Stimulated activated naive CD8-positive, alpha-beta T cell treated with anti-CD3 and anti-CD28 coated beads, Interleukin-15, amount 100 ng/mL, for 72 hours (primary cell): ENCODE measurements at regions not wholly inside any gene's neighbourhood (a gene's known extent, or its start where the extent isn't known, plus 50 kb on each side); places are given as distances from the start of the nearest gene placed in this dataset.

Source experiments
- ATAC-seq: fragments of 150-1000 bp; cut with Tn5 transposase; 2 replicates; pipeline ENCODE4 v1.10.0; 2021; ENCODE audit warnings: mild to moderate bottlenecking, moderate library complexity
- DNase-seq, 2 donors: peaks; one replicate each; pipeline ENCODE4 v3.0.0; 2021 to 2022
- H3K27ac Mint-ChIP-seq, 2 donors: one replicate each; pipeline ENCODE4 v1.8.0; 2022; ENCODE audit warnings: mild to moderate bottlenecking in 2 of 2, mixed read lengths in 2 of 2, moderate library complexity in 2 of 2
- H3K27me3 Mint-ChIP-seq: one replicate; pipeline ENCODE4 v1.8.0; 2022; ENCODE audit warnings: mixed read lengths
- H3K4me1 Mint-ChIP-seq: one replicate; pipeline ENCODE4 v1.8.0; 2022; ENCODE audit warnings: mild to moderate bottlenecking, mixed read lengths
- H3K4me3 Mint-ChIP-seq, 2 donors: one replicate each; pipeline ENCODE4 v1.8.0; 2022; ENCODE audit warnings: mild to moderate bottlenecking in 2 of 2, mixed read lengths in 2 of 2, moderate library complexity in 1 of 2
- H3K9me3 Mint-ChIP-seq, 2 donors: one replicate each; pipeline ENCODE4 v1.8.0; 2022; ENCODE audit warnings: mixed read lengths in 2 of 2

- Mint-ChIP-seq H3K27ac (no peak overlapping the region), H3K4me3 (no peak overlapping the region), H3K4me1 (peaks cover 16% of the 10 kb centered on the region), H3K9me3 (no peaks in the 10 kb centered on the region), H3K27me3 (no peaks in the 10 kb centered on the region)
- ATAC-seq (no peak), DNase-seq (no peak)
These were observed 86.1 kb upstream of the SPATA12 start for GRCh38 chr3:56974247-56974930.

GRCh38 chr3:56971816-56972215, 88.6 kb upstream of the SPATA12 start:
- peaks cover 13% of the 10 kb centered on the region for H3K4me1 Mint-ChIP-seq

DNA sequence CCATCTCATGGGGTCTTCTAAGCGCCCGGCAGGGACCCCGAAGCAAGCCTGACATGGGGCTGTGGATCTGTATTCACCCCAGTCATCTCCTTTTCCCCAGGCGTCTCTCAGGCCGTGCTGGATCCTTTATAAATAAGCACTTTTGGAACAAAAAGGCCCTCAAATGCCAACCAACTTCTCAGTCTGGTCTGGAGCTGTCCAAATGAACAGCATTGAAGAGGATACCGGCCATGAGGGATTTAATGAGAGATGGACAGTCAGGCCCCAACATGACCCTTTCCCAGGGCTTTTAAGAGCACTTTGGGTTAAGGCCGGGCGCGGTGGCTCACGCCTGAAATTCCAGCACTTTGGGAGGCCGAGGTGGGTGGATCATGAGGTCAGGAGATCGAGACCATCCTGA, 89.2 kb upstream of the SPATA12 start:
- H3K9me3 Mint-ChIP-seq = no peaks in the 10 kb centered on the region
- no peak overlapping the region for H3K27ac Mint-ChIP-seq
- no peak for DNase-seq
- peaks cover 13% of the 10 kb centered on the region for H3K4me1 Mint-ChIP-seq
- no peaks in the 10 kb centered on the region for H3K27me3 Mint-ChIP-seq
- no peak for ATAC-seq
- no peak overlapping the region for H3K4me3 Mint-ChIP-seq

More at GRCh38 chr3:56971816-56972215, 88.6 kb upstream of the SPATA12 start:
- DNase-seq = no peak
- Mint-ChIP-seq H3K4me3 (no peak overlapping the region), H3K9me3 (no peaks in the 10 kb centered on the region), H3K27me3 (no peaks in the 10 kb centered on the region), H3K27ac (no peak overlapping the region)
- ATAC-seq = no peak

GRCh38 chr3:56970461-56970879, 90.0 kb upstream of the SPATA12 start:
- no peak for ATAC-seq
- Mint-ChIP-seq H3K4me3 (no peak overlapping the region), H3K9me3 (peaks cover 0 to under 1% of the 10 kb centered on the region in 2 donors), H3K27ac (no peak overlapping the region), H3K4me1 (peaks cover 13% of the 10 kb centered on the region), H3K27me3 (no peaks in the 10 kb centered on the region)
- DNase-seq = no peak

- no peak overlapping the region for H3K27ac Mint-ChIP-seq
- H3K9me3 Mint-ChIP-seq = peaks cover 2 to 4% of the 10 kb centered on the region in 2 donors
- no peak overlapping the region for H3K4me3 Mint-ChIP-seq
- no peak for DNase-seq
- no peaks in the 10 kb centered on the region for H3K27me3 Mint-ChIP-seq
- peaks cover 13% of the 10 kb centered on the region for H3K4me1 Mint-ChIP-seq
- no peak for ATAC-seq
These were observed 90.6 kb upstream of the SPATA12 start for GRCh38 chr3:56969851-56970250.

GRCh38 chr3:56966509-56966908, 94.0 kb upstream of the SPATA12 start:
- H3K4me1 Mint-ChIP-seq = peaks cover 13% of the 10 kb centered on the region
- no peak for ATAC-seq
- no peak overlapping the region for H3K27ac Mint-ChIP-seq

DNA sequence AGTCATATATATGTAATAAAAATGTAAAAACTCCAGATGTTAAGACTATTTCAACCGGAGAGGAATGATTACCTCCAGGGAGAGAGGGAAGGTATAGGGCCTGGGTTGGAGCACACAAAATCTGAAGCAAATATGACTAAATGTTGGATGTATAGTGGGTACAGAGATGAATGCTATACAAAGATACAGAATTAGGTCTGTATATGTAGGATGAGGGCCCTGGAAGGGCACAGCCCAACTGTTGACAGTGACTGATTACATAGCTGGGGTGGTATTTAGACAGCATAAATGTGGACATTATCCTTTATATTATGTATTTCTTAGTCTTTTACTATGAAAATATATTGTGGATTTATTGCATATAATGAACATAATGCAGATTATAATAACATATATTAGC, 94.4 kb upstream of the SPATA12 start:
- no peaks in the 10 kb centered on the region for H3K27me3 Mint-ChIP-seq
- no peak overlapping the region for H3K27ac Mint-ChIP-seq
- DNase-seq = no peak
- no peak overlapping the region for H3K4me3 Mint-ChIP-seq
- H3K4me1 Mint-ChIP-seq = peaks cover 13% of the 10 kb centered on the region
- peaks cover 4 to 8% of the 10 kb centered on the region in 2 donors for H3K9me3 Mint-ChIP-seq
- no peak for ATAC-seq

More at GRCh38 chr3:56966509-56966908, 94.0 kb upstream of the SPATA12 start:
- Mint-ChIP-seq H3K27me3 (no peaks in the 10 kb centered on the region), H3K9me3 (peaks cover 4 to 8% of the 10 kb centered on the region in 2 donors), H3K4me3 (no peak overlapping the region)
- DNase-seq = no peak

- no peak overlapping the region for H3K27ac Mint-ChIP-seq
These were observed 97.5 kb upstream of the SPATA12 start for GRCh38 chr3:56962922-56963321.

DNA sequence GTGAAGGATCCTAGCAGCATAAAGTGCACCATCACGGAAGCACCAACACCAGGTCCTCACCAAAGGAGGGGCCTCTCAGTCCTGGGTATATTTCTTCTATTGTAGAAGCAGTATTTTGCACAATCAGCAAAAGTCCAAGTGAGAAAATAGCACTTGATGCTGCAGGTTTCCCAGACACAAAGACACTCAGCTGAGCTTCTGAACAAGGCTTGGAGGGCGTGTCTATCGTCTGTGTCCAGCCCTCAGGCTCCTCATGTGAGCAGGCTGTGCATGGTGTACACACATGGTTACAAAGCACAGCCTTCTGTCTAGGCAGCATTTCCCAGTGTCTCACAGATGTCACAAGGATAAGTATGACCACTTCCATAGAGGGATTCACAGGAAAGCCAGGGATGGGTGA, 98.3 kb upstream of the SPATA12 start:
- Mint-ChIP-seq H3K27ac (no peak overlapping the region), H3K4me1 (peaks cover 21% of the 10 kb centered on the region), H3K4me3 (no peak overlapping the region), H3K27me3 (no peaks in the 10 kb centered on the region), H3K9me3 (peaks cover 4 to 8% of the 10 kb centered on the region in 2 donors)
- ATAC-seq (no peak), DNase-seq (no peak)

More at GRCh38 chr3:56962922-56963321, 97.5 kb upstream of the SPATA12 start:
- DNase-seq (no peak), ATAC-seq (no peak)
- Mint-ChIP-seq H3K27me3 (no peaks in the 10 kb centered on the region), H3K4me3 (no peak overlapping the region), H3K4me1 (peaks cover 21% of the 10 kb centered on the region), H3K9me3 (peaks cover 4 to 8% of the 10 kb centered on the region in 2 donors)

- no peaks in the 10 kb centered on the region for H3K27me3 Mint-ChIP-seq
- peaks cover 21% of the 10 kb centered on the region for H3K4me1 Mint-ChIP-seq
- peaks cover 3 to 8% of the 10 kb centered on the region in 2 donors for H3K9me3 Mint-ChIP-seq
- DNase-seq (peak in 1 of 2 donors; percentile 20), ATAC-seq (peak; percentile 92)
- peak overlapping the region in 1 of 2 donors; percentile 81 for H3K27ac Mint-ChIP-seq
- H3K4me3 Mint-ChIP-seq = peak overlapping the region in 1 of 2 donors; percentile 53
These were observed 100.1 kb upstream of the SPATA12 start for GRCh38 chr3:56960234-56960917.

DNA sequence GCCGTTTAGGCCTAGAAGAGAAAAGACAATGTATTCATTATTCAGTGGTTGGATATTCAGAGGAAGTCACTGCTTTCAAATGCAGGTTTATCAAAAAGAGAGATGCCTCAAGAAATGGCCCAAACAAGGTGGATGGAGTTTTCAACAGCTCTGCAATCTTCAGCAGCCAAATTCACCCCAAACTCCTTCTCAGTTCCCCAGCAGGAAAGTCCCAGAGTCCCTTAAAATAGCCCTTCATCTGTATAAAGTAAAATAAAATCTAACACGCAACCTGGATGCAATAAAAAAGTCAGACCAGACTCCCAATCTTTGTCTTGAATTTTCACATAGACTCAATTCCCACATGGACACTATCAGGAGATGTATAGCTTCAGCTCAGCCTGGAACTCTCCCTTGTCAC, 101.6 kb upstream of the SPATA12 start:
- Mint-ChIP-seq H3K4me3 (no peak overlapping the region), H3K4me1 (peaks cover 21% of the 10 kb centered on the region), H3K27me3 (no peaks in the 10 kb centered on the region), H3K9me3 (no peaks in the 10 kb centered on the region), H3K27ac (no peak overlapping the region)
- DNase-seq (no peak), ATAC-seq (no peak)

GRCh38 chr3:56957522-56957921, 102.9 kb upstream of the SPATA12 start:
- no peak for ATAC-seq
- H3K9me3 Mint-ChIP-seq = no peaks in the 10 kb centered on the region

DNA sequence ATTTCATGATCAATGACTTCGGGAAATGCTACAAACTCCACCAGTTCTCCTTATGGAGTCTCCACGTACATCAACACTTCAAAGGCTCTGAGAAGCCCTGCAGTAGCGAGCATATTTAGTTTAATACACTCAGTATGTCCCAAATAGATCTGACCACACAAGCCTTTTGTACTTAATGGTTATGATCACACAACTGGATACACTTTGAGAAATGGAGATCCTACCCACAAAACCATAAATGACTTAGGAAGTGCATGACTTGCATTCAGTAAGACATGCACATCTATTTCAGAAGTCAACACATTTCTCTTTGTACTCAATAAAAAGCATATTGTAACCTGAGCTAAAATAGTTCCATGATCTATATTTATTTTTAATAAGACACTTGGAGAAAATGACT, 103.6 kb upstream of the SPATA12 start:
- Mint-ChIP-seq H3K27ac (no peak overlapping the region), H3K4me1 (peaks cover 21% of the 10 kb centered on the region), H3K9me3 (no peaks in the 10 kb centered on the region), H3K27me3 (no peaks in the 10 kb centered on the region), H3K4me3 (no peak overlapping the region)
- no peak for ATAC-seq
- no peak for DNase-seq

More at GRCh38 chr3:56957522-56957921, 102.9 kb upstream of the SPATA12 start:
- H3K4me3 Mint-ChIP-seq = no peak overlapping the region
- no peaks in the 10 kb centered on the region for H3K27me3 Mint-ChIP-seq
- H3K4me1 Mint-ChIP-seq = peaks cover 21% of the 10 kb centered on the region
- no peak overlapping the region for H3K27ac Mint-ChIP-seq
- no peak for DNase-seq

DNA sequence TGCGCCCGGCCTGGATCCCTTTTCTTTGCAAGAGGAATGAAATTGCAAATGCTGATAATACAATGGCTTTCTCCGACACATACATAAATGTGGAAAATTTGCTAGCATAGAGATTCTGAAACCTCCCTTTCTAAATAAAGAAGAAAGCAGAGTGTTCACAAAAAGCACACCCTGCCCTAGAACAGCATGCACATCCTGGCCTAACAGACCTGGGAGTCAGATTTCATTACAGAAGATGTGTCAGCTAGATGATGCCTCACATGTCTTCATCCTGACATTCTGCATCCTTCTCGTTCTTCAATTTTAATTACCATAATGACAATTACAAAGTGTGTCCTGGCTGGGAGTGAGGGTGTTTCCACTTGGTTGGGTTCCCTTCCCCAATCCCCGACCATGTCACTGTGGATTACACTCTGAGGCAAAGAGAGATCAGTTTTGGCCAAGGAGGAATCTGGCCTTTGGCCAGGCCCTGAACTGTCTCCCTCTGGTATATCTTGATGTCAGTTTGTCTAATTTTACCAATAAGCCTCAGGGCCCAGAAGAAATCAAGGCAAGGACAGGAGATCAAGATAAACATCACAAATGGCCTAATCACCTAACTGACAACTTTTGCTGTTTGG, 104.9 kb upstream of the SPATA12 start:
- Mint-ChIP-seq H3K27me3 (no peaks in the 10 kb centered on the region), H3K4me1 (peaks cover 16% of the 10 kb centered on the region), H3K9me3 (no peaks in the 10 kb centered on the region), H3K27ac (no peak overlapping the region), H3K4me3 (no peak overlapping the region)
- ATAC-seq (no peak), DNase-seq (no peak)

DNA sequence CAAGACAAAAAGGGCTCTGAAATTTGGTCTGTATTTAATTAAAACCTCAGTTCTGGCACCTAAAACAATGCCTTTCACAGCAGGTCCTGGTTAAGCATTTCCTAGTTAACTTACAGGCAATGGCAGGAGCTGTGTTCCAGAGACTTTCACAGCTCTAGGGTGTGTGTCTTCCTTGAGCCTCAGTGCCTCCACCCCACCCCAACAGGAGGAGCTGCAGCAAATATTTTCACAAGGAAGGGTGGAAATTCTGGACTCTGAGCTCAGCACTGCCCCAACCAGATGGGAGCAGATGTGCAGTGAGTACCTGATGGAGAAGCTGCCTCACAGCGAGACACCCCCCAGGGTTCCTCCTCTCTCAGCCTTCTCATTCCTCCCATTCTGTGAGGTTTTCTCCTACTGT, 106.3 kb upstream of the SPATA12 start:
- Mint-ChIP-seq H3K9me3 (no peaks in the 10 kb centered on the region), H3K27me3 (no peaks in the 10 kb centered on the region), H3K4me1 (peaks cover 6% of the 10 kb centered on the region), H3K4me3 (no peak overlapping the region), H3K27ac (no peak overlapping the region)
- ATAC-seq (no peak), DNase-seq (no peak)

GRCh38 chr3:56952846-56953245, 107.6 kb upstream of the SPATA12 start:
- Mint-ChIP-seq H3K4me3 (no peak overlapping the region), H3K27me3 (no peaks in the 10 kb centered on the region), H3K4me1 (no peaks in the 10 kb centered on the region), H3K27ac (no peak overlapping the region), H3K9me3 (peaks cover 0 to under 1% of the 10 kb centered on the region in 2 donors)
- DNase-seq (no peak), ATAC-seq (no peak)
